ENCODE measurements at regions not wholly inside any gene's neighbourhood (a gene's known extent, or its start where the extent isn't known, plus 50 kb on each side); places are given as distances from the start of the nearest gene placed in this dataset.

DNA sequence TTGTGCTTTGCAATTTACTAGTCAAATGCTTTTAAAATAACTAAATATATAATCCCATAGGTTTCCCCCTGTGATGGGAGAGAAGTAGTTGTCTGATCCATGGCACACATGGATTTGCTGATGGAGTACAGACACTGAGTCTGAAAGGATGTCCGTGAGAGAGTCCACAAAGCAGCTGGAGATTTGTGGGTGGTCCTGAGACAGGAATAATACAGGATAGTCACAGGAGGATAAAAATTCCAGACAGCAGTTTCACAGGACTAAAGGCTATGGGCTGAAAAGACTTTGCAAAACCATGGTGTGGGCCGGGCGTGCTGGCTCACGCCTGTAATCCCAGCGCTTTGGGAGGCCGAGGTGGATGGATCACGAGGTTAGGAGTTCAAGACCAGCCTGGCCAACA lies 58.7 kb upstream of the ZFR start:
- no peak for DNase-seq (ENCODE audit: low read depth)

DNA sequence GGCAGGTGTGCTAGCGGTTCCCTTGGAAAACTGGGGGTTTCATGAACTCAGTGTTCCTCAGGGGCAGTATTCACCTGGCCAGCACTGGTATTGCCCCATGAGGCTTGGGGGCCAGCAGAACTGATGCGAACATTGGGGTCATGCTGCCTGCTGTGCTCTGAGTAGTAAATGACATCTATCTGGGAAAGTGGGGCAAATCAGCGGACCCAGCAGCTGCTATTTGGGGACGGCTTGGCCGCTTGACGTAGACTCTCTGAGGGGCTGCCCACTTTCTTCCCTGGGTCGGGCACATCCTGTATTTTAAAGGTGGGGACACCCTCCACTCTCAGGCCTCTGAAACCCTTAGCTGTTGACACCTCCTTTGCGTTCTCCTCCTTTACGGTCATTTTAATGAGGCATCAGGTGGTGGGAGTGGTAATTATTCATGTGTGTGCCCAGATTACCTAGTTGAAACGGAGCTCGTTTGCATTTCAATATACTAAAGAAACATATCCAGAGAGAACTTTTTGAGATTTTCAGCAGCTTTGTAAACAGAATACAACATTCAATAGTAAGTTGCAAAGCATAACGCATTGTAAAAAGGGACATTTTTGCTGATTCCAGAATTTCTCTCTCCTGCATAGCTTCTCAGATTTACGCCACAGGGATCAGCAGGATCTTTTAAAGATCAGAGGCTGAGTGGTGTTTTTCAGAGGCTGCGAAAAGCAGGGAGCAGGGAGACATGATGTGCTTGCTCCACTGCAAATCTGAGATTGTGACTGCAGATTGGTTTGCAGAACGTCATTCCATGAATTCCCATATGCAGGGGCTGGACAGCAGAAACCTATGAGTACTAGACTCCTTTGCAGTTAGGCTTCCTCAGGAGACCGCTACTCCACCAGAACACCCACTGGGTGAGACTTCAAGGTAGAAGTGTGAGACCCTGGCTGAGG lies 56.8 kb upstream of the ZFR start:
- no peak for DNase-seq (ENCODE audit: low read depth)

DNA sequence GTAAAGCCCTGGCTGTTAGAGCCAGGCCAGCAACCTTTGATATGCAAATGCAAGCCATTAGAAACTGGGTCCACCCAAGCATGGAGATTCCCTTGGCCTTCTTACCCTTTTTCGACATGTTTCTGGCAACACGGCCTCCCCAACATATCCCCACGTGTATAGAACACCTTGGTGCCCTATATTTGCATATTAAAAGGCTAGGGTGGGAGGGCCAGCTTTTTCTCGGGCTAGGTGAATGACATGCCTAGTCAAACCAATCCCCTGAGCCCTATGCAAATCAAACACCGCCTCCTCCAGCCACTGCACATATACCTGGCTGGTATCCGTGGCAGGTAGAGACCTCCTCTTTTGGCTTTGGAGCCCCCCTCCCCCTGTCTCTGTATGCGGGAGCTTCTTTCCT lies 55.6 kb upstream of the ZFR start:
- DNase-seq (ENCODE audit: low read depth), result no peak

DNA sequence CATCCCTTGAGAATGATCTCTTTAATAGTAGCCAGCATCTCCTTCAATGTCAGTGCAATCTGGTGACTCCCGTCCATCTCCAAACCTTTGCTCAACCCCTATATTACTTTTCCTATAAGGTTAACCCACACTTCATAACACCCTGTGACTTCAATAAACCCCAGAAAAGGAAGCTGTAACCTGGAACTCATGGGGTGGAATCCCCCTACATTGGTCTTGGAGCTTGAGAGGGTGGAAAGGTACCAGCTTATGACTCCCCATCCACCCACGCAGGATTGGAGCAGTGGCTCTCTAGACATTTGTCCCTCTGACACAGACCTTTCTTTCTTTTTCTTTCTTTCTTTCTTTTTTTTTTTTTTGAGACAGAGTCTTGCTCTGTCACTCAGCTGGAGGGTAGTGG lies 54.7 kb upstream of the ZFR start:
- no peak for DNase-seq (ENCODE audit: low read depth)

DNA sequence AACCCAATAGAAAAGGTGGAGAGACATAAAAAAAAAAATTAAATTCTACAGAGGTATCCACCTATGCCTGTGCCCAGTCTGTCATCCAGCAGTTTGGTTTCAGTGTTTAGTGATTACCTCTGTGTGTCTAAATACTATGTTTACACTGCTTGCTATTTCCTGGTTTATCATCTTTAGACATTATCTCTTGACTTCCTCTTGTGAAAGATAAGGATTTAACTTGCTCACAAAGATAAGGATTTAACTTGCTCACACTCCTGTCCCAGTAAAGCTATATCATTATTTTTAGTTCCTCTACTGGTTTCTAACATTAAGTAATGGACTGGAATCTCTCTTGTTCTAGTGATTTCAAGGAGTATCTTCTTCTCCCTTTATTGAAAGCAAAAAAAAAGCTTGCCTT lies 53.9 kb upstream of the ZFR start:
- no peak for DNase-seq (ENCODE audit: low read depth)

DNA sequence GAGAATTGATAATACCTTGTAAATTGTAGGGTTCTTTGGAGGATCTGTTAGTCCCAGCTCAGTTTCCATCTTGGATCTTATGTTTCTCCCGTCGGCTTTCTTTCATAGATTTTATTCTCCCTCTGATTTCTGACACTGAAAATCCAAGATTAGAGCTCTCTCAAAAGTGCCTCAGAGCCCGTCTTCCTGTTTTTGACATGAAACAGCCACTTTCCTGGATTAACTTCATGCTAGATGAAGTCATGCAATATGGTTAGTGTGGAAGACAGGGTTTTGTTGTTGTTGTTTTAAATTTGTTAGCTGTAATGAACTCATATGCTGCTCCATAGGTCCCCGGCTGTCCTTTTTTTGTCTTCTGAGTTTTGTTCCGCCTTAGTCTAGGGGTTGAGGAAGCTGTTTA lies 51.6 kb upstream of the ZFR start:
- DNase-seq (ENCODE audit: low read depth), result no peak

DNA sequence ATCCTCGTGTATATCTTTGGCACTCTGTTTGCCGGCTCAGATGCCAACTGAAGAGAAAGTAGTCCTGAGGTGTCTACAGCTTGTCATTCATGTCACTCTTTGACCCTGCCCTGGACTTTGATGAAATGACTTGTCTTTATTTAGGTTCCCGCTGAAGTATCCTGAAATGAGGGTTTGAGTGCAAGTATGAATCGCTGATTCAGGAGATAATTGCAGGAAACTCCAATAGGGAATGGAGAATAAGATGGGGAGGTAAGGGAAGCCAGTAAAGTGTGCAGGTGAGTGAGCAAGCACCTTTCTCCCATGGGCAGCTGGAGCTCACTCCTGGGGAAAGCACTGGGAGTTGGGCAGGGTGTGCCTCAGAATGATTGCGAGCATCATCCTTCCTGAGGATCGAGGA lies 50.3 kb upstream of the ZFR start:
- no peak for DNase-seq (ENCODE audit: low read depth)

All from T-helper 22 cell (primary cell).